Neural progenitor cell (in vitro differentiated cells): ENCODE measurements at regions not wholly inside any gene's neighbourhood (a gene's known extent, or its start where the extent isn't known, plus 50 kb on each side); places are given as distances from the start of the nearest gene placed in this dataset.

ENCODE experiments used
- EZH2 ChIP-seq: fragments of 200-600 bp; sonication (generic); IDR thresholded peaks from 2 replicates; pipeline ENCODE4 v1.6.1; 2017; ENCODE audit warnings: antibody characterized with exemption, mild to moderate bottlenecking, moderate library complexity
- EZH2phosphoT487 ChIP-seq: fragments of 200-600 bp; sonication (generic); IDR thresholded peaks from 2 replicates; pipeline ENCODE4 v1.6.1; 2017; ENCODE audit warnings: antibody characterized with exemption
- TF ChIP-seq, protein P1 (sequence below): fragments of 200-600 bp; sonication (generic); IDR thresholded peaks from 2 replicates; pipeline ENCODE4 v1.5.1; 2017; ENCODE audit warnings: antibody characterized with exemption, mild to moderate bottlenecking

DNA sequence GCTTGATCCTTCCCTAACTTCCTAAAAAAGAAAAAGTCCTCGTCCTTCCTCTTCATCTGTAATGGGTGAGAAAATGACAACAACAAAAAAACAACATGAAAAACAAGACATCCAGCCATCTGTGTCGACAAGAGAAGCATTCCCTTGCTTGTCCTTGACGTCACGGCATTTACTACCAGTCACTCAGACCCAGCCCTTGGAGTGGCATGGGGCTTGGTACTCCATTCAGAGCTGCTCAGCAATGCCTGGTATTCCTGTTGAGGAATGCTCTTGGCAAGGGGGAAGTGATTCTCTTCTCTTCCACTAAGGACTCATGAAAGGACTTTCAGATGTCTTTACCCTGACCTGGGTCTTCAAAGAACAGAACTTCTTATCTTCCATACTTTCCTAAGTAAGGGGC is 339.7 kb upstream of the RASGRP1 start:
- TF ChIP-seq, protein P1, sequence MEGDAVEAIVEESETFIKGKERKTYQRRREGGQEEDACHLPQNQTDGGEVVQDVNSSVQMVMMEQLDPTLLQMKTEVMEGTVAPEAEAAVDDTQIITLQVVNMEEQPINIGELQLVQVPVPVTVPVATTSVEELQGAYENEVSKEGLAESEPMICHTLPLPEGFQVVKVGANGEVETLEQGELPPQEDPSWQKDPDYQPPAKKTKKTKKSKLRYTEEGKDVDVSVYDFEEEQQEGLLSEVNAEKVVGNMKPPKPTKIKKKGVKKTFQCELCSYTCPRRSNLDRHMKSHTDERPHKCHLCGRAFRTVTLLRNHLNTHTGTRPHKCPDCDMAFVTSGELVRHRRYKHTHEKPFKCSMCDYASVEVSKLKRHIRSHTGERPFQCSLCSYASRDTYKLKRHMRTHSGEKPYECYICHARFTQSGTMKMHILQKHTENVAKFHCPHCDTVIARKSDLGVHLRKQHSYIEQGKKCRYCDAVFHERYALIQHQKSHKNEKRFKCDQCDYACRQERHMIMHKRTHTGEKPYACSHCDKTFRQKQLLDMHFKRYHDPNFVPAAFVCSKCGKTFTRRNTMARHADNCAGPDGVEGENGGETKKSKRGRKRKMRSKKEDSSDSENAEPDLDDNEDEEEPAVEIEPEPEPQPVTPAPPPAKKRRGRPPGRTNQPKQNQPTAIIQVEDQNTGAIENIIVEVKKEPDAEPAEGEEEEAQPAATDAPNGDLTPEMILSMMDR: no peak
- TF ChIP-seq EZH2phosphoT487 (no peak), EZH2 (no peak)
